CD4-positive, alpha-beta T cell (primary cell): ENCODE measurements at regions not wholly inside any gene's neighbourhood (a gene's known extent, or its start where the extent isn't known, plus 50 kb on each side); places are given as distances from the start of the nearest gene placed in this dataset.

Experiments used
- ATAC-seq: fragments of 200-7000 bp; cut with Tn5 transposase; one replicate; pipeline ENCODE4 v1.10.0; 2022; ENCODE audit warnings: mild to moderate bottlenecking; ENCODE audit not compliant: poor library complexity
- CTCF ChIA-PET: fragments of 350-600 bp; sonication (Branson Sonifier 250); formaldehyde crosslinking; loops from one replicate; lab custom pipeline; 2021; ENCODE audit warnings: antibody characterized with exemption, inconsistent platforms; lab: Charles Lee
- POLR2A ChIA-PET: fragments of 350-600 bp; sonication (Branson Sonifier 250); formaldehyde crosslinking; loops from one replicate; lab custom pipeline; 2021; ENCODE audit warnings: antibody characterized with exemption, inconsistent platforms; lab: Charles Lee
- DNase-seq, 14 experiments: peaks; one replicate each; pipeline ENCODE4 v3.0.0-alpha.2; 2013 to 2020; ENCODE audit warnings: mixed read lengths in 2 of 14
- H3K27ac ChIP-seq, 2 donors: one replicate each; pipeline versions ENCODE4 v1.5.1 to v1.7.0; 2013; ENCODE audit warnings: low read length in 2 of 2, low read depth in 1 of 2, mild to moderate bottlenecking in 1 of 2
- H3K27me3 ChIP-seq, 2 experiments: 1 replicate in 1 of 2; 2 replicates in 1 of 2; pipeline versions ENCODE4 v1.6.1 to v1.7.0; 2013; ENCODE audit warnings: low read length in 2 of 2, control low read depth in 1 of 2, mild to moderate bottlenecking in 1 of 2, moderate library complexity in 1 of 2; ENCODE audit not compliant: insufficient read depth in 2 of 2, control insufficient read depth in 1 of 2
- H3K36me3 ChIP-seq: one replicate; pipeline ENCODE4 v1.6.1; 2013; ENCODE audit warnings: low read length, control low read depth; ENCODE audit not compliant: insufficient read depth
- H3K4me1 ChIP-seq: one replicate; pipeline ENCODE4 v1.6.1; 2013; ENCODE audit warnings: low read length, control low read depth; ENCODE audit not compliant: insufficient read depth
- H3K4me3 ChIP-seq: one replicate; pipeline ENCODE4 v1.5.1; 2013; ENCODE audit warnings: mild to moderate bottlenecking, low read length, moderate library complexity
- H3K9me3 ChIP-seq, 2 experiments: 1 replicate in 1 of 2; 2 replicates in 1 of 2; pipeline versions ENCODE4 v1.6.1 to v1.7.0; 2013; ENCODE audit warnings: low read length in 2 of 2, mild to moderate bottlenecking in 2 of 2, control low read depth in 1 of 2, moderate library complexity in 1 of 2; ENCODE audit not compliant: control insufficient read depth in 1 of 2, insufficient read depth in 1 of 2
- H3K27ac Mint-ChIP-seq: one replicate; pipeline ENCODE4 v1.8.0; 2020; ENCODE audit warnings: mixed read lengths
- H3K27me3 Mint-ChIP-seq: one replicate; pipeline ENCODE4 v1.8.0; 2021; ENCODE audit warnings: mixed read lengths
- H3K36me3 Mint-ChIP-seq: one replicate; pipeline ENCODE4 v1.8.0; 2021; ENCODE audit warnings: low read depth, mixed read lengths
- H3K4me1 Mint-ChIP-seq: one replicate; pipeline ENCODE4 v1.8.0; 2021; ENCODE audit warnings: low read depth, mixed read lengths
- H3K4me3 Mint-ChIP-seq: one replicate; pipeline ENCODE4 v1.8.0; 2020; ENCODE audit warnings: mild to moderate bottlenecking, mixed read lengths
- H3K9me3 Mint-ChIP-seq: one replicate; pipeline ENCODE4 v1.8.0; 2020; ENCODE audit warnings: mixed read lengths
- intact Hi-C, 2 experiments: fragments of 100-400 bp; cut with DNase I in 1 of 2; cut with micrococcal nuclease in 1 of 2; formaldehyde crosslinking; loops; one replicate each; pipeline versions ENCODE4 v1.15.1 to v1.9.0; 2023 to 2025; cut with DNase I, micrococcal nuclease
- TF ChIP-seq, protein P1 (sequence below): fragments of 200-600 bp; IDR thresholded peaks from one replicate; pipeline ENCODE4 v1.8.0; 2022; ENCODE audit warnings: antibody characterized with exemption, mild to moderate bottlenecking

DNA sequence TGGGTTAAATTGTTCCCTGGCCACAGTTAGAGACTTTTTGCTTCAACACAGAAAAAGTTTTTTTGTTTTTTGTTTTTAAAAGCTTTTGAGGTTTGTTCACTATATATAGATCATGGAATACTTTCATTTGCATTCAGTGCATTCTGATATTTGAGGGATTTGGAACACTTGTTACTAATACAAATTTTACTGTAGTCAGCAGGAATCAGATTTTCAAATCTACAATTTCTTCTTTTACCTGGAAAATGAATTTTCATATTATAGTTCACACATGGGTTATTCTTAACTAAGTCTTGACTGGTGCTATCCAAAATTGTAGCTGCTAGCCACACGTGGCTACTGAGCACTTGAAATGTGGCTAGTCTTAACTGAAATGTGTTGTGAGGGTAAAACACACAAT is 142.0 kb downstream of the RMI1 start:
- Mint-ChIP-seq H3K9me3 (peaks cover 3% of the 10 kb centered on the region), H3K27ac (no peak overlapping the region)
- CTCF ChIA-PET, result no interaction called here

DNA sequence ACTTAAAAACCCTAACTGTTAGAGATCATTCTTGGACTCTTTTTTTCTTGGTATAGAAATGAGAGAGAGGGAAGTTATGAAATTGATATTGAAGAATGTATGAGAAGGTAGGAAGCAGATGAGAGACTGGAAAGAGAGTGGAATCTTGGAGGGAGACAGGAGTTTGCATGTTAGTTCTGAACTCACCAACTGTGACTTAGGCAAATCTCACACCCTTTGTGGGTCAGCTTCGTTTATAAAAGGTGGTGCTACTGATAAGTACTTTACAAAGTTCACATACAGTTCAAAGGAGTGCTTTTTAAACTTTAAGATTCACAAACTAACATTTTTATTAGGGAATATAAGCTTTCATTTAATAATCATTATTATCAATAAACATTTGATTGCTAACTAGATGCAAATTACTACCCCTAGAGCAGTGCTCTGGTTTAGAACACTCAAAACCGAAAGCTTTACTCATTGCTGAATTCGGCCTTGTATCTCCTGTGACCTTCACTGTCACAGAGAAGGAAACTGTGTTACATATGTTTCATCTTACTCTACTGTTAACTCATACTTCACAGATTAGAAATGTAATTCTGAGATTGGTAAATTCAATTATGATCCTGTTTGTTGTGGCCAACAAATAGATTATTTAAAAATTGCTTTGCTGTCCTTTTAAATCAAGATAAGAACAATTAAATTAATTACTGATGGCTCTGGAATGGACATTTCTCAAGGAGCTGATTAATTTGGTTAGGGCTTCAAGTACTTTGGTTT is 143.2 kb downstream of the RMI1 start:
- Histone ChIP-seq H3K36me3 (no peaks in the 10 kb centered on the region), H3K4me3 (no peak overlapping the region), H3K4me1 (no peaks in the 10 kb centered on the region), H3K27ac (no peak overlapping the region), H3K9me3 (no peaks in the 10 kb centered on the region), H3K27me3 (peaks cover 0 to 6% of the 10 kb centered on the region in 2 experiments)
- H3K27ac Mint-ChIP-seq, result no peak overlapping the region
- peaks cover 38% of the 10 kb centered on the region for H3K27me3 Mint-ChIP-seq
- DNase-seq (no peak), ATAC-seq (no peak)
- peaks cover 2% of the 10 kb centered on the region for H3K9me3 Mint-ChIP-seq
- no peaks in the 10 kb centered on the region for H3K4me1 Mint-ChIP-seq
- CTCF ChIA-PET, result interaction anchor here (1.4 kb wide), 1 partner anchor 24 kb away, joined by 3 read pairs; no protein-coding TSS in a partner anchor
- H3K36me3 Mint-ChIP-seq, result no peaks in the 10 kb centered on the region
- POLR2A ChIA-PET, result no interaction called here
- TF ChIP-seq, protein P1, sequence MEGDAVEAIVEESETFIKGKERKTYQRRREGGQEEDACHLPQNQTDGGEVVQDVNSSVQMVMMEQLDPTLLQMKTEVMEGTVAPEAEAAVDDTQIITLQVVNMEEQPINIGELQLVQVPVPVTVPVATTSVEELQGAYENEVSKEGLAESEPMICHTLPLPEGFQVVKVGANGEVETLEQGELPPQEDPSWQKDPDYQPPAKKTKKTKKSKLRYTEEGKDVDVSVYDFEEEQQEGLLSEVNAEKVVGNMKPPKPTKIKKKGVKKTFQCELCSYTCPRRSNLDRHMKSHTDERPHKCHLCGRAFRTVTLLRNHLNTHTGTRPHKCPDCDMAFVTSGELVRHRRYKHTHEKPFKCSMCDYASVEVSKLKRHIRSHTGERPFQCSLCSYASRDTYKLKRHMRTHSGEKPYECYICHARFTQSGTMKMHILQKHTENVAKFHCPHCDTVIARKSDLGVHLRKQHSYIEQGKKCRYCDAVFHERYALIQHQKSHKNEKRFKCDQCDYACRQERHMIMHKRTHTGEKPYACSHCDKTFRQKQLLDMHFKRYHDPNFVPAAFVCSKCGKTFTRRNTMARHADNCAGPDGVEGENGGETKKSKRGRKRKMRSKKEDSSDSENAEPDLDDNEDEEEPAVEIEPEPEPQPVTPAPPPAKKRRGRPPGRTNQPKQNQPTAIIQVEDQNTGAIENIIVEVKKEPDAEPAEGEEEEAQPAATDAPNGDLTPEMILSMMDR, result no peak
- H3K4me3 Mint-ChIP-seq, result no peak overlapping the region
- intact Hi-C loops, result loop anchor here in 1 of 2 experiments (1.0 kb wide), 1 partner anchor 26 kb away; no protein-coding TSS in a partner anchor

More for the DNA sequence above, 142.0 kb downstream of the RMI1 start:
- Histone ChIP-seq H3K4me1 (no peaks in the 10 kb centered on the region), H3K9me3 (peaks cover 0 to 3% of the 10 kb centered on the region in 2 experiments), H3K36me3 (no peaks in the 10 kb centered on the region), H3K27me3 (peaks cover 7 to 11% of the 10 kb centered on the region in 2 experiments), H3K27ac (no peak overlapping the region), H3K4me3 (no peak overlapping the region)
- TF ChIP-seq, protein P1, result no peak
- Mint-ChIP-seq H3K4me1 (no peaks in the 10 kb centered on the region), H3K27me3 (peaks cover 42% of the 10 kb centered on the region), H3K4me3 (no peak overlapping the region), H3K36me3 (no peaks in the 10 kb centered on the region)
- DNase-seq (no peak), ATAC-seq (no peak)
- POLR2A ChIA-PET, result no interaction called here
- intact Hi-C loops, result no loop called here

DNA sequence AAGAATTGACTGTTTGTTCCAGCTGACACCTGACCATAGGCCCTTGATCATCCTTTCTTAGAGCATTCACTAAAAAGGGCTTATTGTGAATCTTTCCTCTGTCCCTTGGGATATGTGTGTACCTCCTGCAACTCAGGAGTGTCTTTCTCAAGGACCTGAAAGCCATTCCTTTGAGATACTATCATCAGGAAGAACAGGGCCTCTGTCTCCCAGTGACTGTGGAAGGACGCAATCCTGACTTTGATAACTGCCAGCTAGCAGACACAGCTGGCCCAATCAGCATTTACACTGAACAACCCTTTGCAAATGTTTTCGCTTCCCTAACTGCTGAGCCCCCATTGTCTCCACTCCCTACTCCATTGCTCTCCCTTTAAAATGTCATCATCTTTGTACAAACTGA is 144.4 kb downstream of the RMI1 start:
- Mint-ChIP-seq H3K36me3 (no peaks in the 10 kb centered on the region), H3K9me3 (no peaks in the 10 kb centered on the region), H3K4me3 (no peak overlapping the region), H3K4me1 (no peaks in the 10 kb centered on the region), H3K27ac (no peak overlapping the region), H3K27me3 (peaks cover 31% of the 10 kb centered on the region)
- Histone ChIP-seq H3K4me3 (no peak overlapping the region), H3K27me3 (peaks cover 0 to 6% of the 10 kb centered on the region in 2 experiments), H3K27ac (no peak overlapping the region), H3K4me1 (no peaks in the 10 kb centered on the region), H3K9me3 (no peaks in the 10 kb centered on the region), H3K36me3 (no peaks in the 10 kb centered on the region)
- TF ChIP-seq, protein P1, result no peak
- ATAC-seq (no peak), DNase-seq (no peak)
- intact Hi-C loops, result no loop called here
- ChIA-PET CTCF (no interaction called here), POLR2A (no interaction called here)
